HFFc6 (cell line): ENCODE measurements at regions not wholly inside any gene's neighbourhood (a gene's known extent, or its start where the extent isn't known, plus 50 kb on each side); places are given as distances from the start of the nearest gene placed in this dataset.

Experiments
- DNase-seq: peaks from one replicate; pipeline ENCODE4 v3.0.0-alpha.2; 2018
- H3K27ac Mint-ChIP-seq: 2 replicates; pipeline ENCODE4 v1.8.0; 2020; ENCODE audit warnings: mild to moderate bottlenecking, mixed read lengths
- H3K27me3 Mint-ChIP-seq: 2 replicates; pipeline ENCODE4 v1.8.0; 2021; ENCODE audit warnings: mild to moderate bottlenecking, moderate library complexity, mixed read lengths; ENCODE audit not compliant: insufficient read depth
- H3K36me3 Mint-ChIP-seq: 2 replicates; pipeline ENCODE4 v1.8.0; 2021; ENCODE audit warnings: low read depth, mixed read lengths
- H3K4me1 Mint-ChIP-seq: 2 replicates; pipeline ENCODE4 v1.8.0; 2020; ENCODE audit warnings: low read depth, mixed read lengths
- H3K4me3 Mint-ChIP-seq: 2 replicates; pipeline ENCODE4 v1.8.0; 2020; ENCODE audit warnings: mild to moderate bottlenecking, moderate library complexity, mixed read lengths
- H3K9me3 Mint-ChIP-seq: 2 replicates; pipeline ENCODE4 v1.8.0; 2020; ENCODE audit warnings: mild to moderate bottlenecking, mixed read lengths
- TF ChIP-seq, protein P1 (sequence below): fragments of 200-600 bp; sonication (generic); IDR thresholded peaks from 2 replicates; pipeline ENCODE4 v1.5.0; 2021; ENCODE audit warnings: antibody characterized with exemption, mild to moderate bottlenecking

DNA sequence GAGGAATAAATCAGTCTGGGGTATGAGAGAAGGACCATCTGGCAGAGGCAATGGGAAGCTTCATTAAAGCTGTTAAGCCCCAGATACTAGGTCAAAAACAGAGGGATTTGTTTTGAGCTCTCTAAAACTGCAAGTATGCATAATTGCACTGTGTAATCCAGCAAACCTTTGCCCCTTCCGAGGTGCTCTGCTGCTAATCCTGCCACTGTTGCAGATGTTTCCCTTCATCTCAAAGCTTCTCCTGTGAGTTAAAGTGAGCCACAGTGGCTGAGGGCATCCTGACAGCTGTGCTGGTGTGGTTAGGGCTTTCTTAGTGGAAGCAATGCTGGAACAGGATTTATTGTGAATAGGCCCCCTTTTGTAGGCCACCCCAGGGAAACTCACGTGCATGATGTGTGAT is 160.3 kb upstream of the TRPC7 start:
- TF ChIP-seq, protein P1, sequence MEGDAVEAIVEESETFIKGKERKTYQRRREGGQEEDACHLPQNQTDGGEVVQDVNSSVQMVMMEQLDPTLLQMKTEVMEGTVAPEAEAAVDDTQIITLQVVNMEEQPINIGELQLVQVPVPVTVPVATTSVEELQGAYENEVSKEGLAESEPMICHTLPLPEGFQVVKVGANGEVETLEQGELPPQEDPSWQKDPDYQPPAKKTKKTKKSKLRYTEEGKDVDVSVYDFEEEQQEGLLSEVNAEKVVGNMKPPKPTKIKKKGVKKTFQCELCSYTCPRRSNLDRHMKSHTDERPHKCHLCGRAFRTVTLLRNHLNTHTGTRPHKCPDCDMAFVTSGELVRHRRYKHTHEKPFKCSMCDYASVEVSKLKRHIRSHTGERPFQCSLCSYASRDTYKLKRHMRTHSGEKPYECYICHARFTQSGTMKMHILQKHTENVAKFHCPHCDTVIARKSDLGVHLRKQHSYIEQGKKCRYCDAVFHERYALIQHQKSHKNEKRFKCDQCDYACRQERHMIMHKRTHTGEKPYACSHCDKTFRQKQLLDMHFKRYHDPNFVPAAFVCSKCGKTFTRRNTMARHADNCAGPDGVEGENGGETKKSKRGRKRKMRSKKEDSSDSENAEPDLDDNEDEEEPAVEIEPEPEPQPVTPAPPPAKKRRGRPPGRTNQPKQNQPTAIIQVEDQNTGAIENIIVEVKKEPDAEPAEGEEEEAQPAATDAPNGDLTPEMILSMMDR, result no peak
- no peak for DNase-seq
- no peaks in the 10 kb centered on the region for H3K36me3 Mint-ChIP-seq
- H3K4me1 Mint-ChIP-seq, result peaks cover 10% of the 10 kb centered on the region; the same call in 1 of the 2 replicates
- H3K27me3 Mint-ChIP-seq, result peaks cover 5% of the 10 kb centered on the region; the same call in 1 of the 2 replicates
- H3K27ac Mint-ChIP-seq, result no peak overlapping the region
- no peaks in the 10 kb centered on the region for H3K9me3 Mint-ChIP-seq
- no peak overlapping the region for H3K4me3 Mint-ChIP-seq

DNA sequence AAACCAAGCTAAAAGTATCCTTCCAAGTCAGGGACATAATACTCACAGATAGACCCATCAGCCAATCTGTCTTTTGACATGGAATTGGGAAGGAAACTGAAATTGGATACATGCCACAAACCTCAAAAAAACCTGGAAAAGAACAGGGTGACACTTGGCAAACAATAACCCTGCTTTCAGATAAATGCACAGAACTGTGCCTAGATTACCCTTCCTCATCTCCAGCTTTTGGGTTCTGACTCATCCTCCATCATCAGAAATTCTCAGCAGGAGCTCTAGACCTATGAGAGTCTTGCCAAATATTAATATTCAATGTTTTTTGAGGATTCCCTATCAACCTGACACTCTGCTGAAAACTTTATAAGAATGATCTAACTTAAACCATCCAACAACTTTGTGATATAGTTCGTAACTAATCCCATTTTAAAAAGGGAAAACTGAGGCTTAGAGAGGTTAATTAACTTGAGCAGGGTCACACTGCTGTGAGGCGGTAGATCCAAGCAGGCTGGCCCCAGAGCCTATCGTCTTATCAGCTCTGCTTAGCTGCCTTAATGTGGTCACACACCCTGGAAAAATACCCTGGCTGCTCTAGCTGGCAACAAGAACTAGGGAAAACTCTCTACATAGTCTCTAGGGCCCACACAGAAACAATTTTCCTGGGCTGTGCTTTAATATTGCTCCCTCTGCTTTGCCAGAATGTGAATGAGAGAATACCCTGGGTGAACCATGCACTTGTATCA is 157.0 kb upstream of the TRPC7 start:
- H3K36me3 Mint-ChIP-seq, result no peaks in the 10 kb centered on the region
- H3K4me3 Mint-ChIP-seq, result no peak overlapping the region
- peaks cover 8% of the 10 kb centered on the region; the same call in 1 of the 2 replicates for H3K27me3 Mint-ChIP-seq
- no peak overlapping the region for H3K27ac Mint-ChIP-seq
- peaks cover 7% of the 10 kb centered on the region; the same call in 1 of the 2 replicates for H3K4me1 Mint-ChIP-seq
- no peak for DNase-seq
- no peaks in the 10 kb centered on the region for H3K9me3 Mint-ChIP-seq
- TF ChIP-seq, protein P1, result no peak

DNA sequence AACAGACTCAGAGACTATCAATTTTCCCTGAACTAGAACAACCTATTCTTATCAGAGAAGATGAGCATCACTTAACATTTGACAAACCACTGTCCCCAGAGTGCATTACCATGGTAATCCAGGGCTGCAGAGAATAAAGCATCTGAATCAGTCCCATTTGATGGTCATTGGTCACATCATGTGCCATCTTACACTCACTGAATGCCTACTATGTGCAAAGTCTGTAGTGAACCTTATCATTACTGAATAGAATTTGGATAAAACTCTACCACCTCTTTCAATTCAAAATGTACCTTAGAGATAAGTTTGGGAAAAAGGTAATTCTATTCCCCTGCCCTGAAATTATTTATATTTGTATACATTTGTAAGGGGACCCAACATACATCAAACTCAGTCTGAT is 156.4 kb upstream of the TRPC7 start:
- TF ChIP-seq, protein P1, result no peak
- peaks cover 9% of the 10 kb centered on the region; the same call in 1 of the 2 replicates for H3K27me3 Mint-ChIP-seq
- no peak overlapping the region for H3K27ac Mint-ChIP-seq
- no peak for DNase-seq
- no peak overlapping the region for H3K4me3 Mint-ChIP-seq
- H3K4me1 Mint-ChIP-seq, result peaks cover 7% of the 10 kb centered on the region; the same call in 1 of the 2 replicates
- no peaks in the 10 kb centered on the region; the same call in 1 of the 2 replicates for H3K9me3 Mint-ChIP-seq
- H3K36me3 Mint-ChIP-seq, result no peaks in the 10 kb centered on the region

DNA sequence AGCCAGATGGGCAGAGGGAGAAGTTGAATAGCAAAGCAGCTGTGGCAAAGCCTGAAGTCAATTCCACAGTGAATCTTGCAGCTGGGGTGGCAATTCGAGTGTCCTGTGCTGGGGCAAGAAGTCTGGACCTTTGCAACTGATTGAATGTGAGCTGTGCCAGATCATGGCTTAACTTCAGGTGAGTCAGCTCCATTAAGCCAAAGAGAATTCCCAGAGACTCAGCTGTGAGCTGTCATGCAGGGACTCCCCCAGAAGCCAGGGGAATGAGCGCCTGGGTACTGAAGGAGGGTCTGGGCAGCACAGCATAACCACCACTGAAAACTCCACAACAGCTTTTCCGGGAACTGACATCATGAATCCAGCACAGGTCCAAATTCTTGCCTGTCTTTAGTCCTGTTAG is 153.5 kb upstream of the TRPC7 start:
- Mint-ChIP-seq H3K36me3 (no peaks in the 10 kb centered on the region), H3K27me3 (peaks cover 6% of the 10 kb centered on the region; the same call in 1 of the 2 replicates), H3K4me1 (peaks cover 7% of the 10 kb centered on the region; the same call in 1 of the 2 replicates), H3K27ac (no peak overlapping the region), H3K9me3 (no peaks in the 10 kb centered on the region; the same call in 1 of the 2 replicates), H3K4me3 (no peak overlapping the region)
- DNase-seq, result peak; percentile 6
- TF ChIP-seq, protein P1, result no peak

DNA sequence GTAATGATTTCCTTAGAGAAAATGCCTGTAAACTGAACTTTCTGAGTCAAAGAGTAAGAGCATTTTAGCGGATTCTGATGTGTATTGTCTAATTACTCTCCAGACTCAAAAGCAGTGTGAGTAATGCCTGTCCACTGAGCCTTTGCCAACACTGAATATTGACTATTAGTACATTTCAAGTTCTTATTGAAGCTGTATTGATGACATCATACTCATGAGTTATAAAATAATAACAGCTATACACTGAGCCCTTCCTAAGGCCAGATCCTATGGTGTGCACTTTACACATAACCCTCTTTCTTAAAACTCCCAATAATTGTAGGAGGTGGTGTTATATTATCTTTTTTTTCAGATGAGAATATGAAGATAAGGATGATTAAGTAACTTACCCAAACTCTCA is 152.8 kb upstream of the TRPC7 start:
- Mint-ChIP-seq H3K27me3 (peaks cover 6% of the 10 kb centered on the region; the same call in 1 of the 2 replicates), H3K36me3 (no peaks in the 10 kb centered on the region), H3K4me3 (no peak overlapping the region), H3K27ac (no peak overlapping the region), H3K4me1 (peaks cover 7% of the 10 kb centered on the region; the same call in 1 of the 2 replicates), H3K9me3 (no peaks in the 10 kb centered on the region; the same call in 1 of the 2 replicates)
- TF ChIP-seq, protein P1, result no peak
- DNase-seq, result no peak
